ENCODE measurements at regions not wholly inside any gene's neighbourhood (a gene's known extent, or its start where the extent isn't known, plus 50 kb on each side); places are given as distances from the start of the nearest gene placed in this dataset.

DNA sequence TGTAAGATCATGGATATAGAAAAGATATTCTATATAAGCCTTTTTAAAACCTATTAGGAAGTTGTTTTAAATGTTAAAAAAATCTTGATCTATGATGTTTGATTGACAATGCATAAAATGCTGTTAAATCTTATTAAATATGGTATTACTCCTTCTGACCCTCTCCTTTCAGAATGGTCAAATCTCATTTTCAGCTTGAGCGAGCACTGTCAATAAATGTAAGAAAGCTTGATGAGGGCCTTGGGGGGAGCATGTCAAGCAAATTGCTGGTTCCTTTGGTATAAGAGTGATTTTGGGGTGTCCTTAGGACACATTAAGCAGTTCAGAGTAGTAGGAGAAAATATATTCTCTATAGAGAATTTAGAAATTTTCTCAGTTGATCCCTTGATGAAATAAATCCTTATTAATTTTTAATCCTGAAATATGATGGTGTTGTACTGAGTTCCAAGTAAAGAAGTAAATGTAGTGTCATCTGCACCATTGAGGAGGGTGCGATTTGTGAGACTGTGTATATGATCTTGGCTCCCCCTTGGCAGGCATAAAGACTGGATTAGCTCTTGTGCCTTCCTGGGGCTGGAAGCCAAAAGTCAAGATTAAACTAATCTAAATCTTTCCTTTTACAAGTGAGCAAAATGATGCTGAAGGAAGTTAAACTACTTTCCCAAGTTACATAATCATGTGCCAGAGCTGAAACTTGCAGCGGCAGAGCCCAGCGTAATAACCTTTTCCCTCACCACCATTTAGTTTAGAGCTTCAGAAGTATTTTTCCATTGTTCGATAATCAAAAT is 82.6 kb upstream of the ANK2 start:
- intact Hi-C loops (cut with micrococcal nuclease) = no loop called here
- no peaks in the 10 kb centered on the region for H3K36me3 Mint-ChIP-seq (ENCODE audit: low read depth)
- H3K4me3 Mint-ChIP-seq = no peak overlapping the region
- no peak overlapping the region for H3K27ac Mint-ChIP-seq
- no peaks in the 10 kb centered on the region for H3K4me1 Mint-ChIP-seq
- H3K9me3 Mint-ChIP-seq = no peaks in the 10 kb centered on the region
- no peak for DNase-seq
- no peaks in the 10 kb centered on the region for H3K27me3 Mint-ChIP-seq

DNA sequence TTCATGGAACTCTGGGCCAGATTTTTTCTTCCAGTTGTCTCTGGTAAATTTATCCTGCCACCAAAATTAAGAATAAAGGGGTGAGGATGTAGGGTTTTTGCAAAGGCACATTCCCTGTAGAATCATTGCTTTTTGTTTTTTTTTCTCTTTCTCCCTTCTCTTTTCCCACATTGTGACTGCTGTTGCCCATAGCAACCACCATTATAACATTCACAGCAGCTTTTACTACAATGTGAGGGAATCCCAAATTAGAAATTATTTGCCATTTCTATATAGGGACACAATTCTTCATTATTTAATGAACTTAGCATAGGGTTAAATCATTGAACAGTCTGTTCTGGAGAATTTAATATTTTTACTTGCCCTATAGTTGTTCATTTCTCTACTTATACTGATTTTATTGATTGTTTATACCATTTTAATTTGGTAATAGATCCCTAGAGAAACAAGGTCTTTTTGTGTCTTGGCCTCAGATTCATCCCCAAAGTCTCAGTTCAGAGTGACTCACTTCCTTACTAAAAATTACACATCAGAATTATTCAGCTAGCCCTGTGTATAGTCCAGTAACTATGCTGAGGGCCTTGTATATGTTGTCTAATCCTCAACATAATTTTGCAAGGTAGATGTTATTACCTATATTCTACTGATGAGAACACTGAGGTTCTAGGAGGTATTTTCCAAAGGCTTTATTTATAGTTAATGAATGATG is 80.8 kb upstream of the ANK2 start:
- intact Hi-C loops (cut with micrococcal nuclease) = no loop called here
- Mint-ChIP-seq H3K27ac (no peak overlapping the region), H3K27me3 (peaks cover 2% of the 10 kb centered on the region), H3K9me3 (no peaks in the 10 kb centered on the region), H3K4me1 (no peaks in the 10 kb centered on the region), H3K36me3 (ENCODE audit: low read depth) (no peaks in the 10 kb centered on the region), H3K4me3 (no peak overlapping the region)
- no peak for DNase-seq

DNA sequence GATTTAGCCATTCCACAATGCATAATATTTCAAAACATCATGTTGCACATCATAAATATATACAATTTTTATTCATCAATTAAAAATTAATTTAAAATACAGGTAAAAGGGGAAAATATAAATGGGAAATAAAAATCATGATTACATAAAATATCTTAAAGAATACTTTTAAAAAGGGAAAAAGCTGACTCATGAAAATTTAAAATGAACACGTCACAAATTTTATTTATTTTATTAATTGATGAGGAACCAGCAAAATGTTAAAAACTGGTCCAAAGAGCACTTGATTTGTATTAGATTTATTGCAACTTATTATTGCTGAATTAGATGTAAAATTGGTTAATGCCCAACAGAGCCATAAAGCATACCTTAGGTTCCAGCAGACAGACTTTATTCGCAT is 78.5 kb upstream of the ANK2 start:
- no peak for DNase-seq
- intact Hi-C loops (cut with micrococcal nuclease) = no loop called here
- Mint-ChIP-seq H3K27me3 (peaks cover 2% of the 10 kb centered on the region), H3K27ac (no peak overlapping the region), H3K9me3 (no peaks in the 10 kb centered on the region), H3K36me3 (ENCODE audit: low read depth) (no peaks in the 10 kb centered on the region), H3K4me3 (no peak overlapping the region), H3K4me1 (no peaks in the 10 kb centered on the region)

DNA sequence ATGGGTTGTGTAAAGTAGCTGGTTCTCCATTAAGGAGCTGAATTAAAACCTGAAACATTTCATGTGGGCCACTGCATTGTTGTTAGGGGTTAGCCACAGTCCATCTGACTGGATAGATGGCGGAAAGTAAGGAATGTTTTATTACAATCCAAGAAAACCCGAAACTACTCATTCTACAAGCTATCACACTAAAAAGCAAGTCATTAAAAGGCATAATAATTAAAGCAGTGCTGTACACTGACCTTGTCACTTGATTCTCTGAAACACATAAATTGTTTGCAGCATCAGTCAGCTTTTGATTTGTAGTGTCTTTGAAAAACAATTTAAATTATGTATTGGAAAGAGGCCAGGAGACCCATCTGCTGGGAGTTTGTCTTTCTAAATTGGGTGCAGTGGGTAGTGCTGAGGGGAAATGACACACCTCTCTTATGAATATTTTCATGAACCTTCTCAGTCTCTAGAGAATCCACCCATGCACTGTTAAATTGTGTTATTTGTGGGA is 75.7 kb upstream of the ANK2 start:
- no peak overlapping the region for H3K27ac Mint-ChIP-seq
- DNase-seq = no peak
- H3K27me3 Mint-ChIP-seq = peaks cover 2% of the 10 kb centered on the region
- no peaks in the 10 kb centered on the region for H3K36me3 Mint-ChIP-seq (ENCODE audit: low read depth)
- H3K4me1 Mint-ChIP-seq = no peaks in the 10 kb centered on the region
- intact Hi-C loops (cut with micrococcal nuclease) = no loop called here
- no peak overlapping the region for H3K4me3 Mint-ChIP-seq
- no peaks in the 10 kb centered on the region for H3K9me3 Mint-ChIP-seq

DNA sequence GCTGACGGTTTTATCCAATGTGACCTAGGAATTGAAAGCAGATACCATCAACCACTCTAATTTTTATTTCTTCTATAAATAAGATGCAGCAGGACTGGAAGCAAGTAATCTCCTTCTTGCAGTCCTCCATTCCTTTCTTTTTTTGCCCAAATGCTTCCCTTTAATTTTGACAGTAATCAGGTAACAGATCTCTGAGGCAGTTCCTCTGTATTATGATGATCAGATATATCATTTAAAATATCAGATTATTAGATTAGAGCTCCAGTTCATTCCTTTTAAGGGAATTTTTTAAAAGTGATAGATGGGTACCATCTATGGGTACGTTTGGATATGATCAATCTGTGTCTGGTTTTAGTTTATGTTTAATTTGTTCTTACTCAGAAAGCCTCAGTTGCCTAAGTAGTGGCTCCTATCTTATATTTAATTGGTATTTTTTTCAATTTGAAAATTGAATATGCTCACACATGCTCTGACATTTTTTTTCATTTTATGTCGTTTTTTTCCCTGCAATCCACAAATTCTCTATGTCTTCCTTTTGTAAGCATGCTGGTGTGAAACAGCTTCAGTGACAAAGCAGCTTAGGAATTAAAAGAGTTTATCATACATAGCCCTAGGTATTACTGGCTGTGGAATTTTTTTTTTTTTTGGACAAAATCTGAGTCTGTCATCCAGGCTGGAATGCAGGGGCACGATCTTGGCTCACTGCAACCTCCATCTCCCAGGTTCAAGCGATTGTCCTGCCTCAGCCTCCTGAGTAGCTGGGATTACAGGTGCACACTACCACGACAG is 73.7 kb upstream of the ANK2 start:
- Mint-ChIP-seq H3K27me3 (peaks cover 2% of the 10 kb centered on the region), H3K36me3 (ENCODE audit: low read depth) (no peaks in the 10 kb centered on the region), H3K4me3 (no peak overlapping the region), H3K9me3 (no peaks in the 10 kb centered on the region), H3K4me1 (no peaks in the 10 kb centered on the region), H3K27ac (no peak overlapping the region)
- no peak for DNase-seq
- intact Hi-C loops (cut with micrococcal nuclease) = no loop called here

DNA sequence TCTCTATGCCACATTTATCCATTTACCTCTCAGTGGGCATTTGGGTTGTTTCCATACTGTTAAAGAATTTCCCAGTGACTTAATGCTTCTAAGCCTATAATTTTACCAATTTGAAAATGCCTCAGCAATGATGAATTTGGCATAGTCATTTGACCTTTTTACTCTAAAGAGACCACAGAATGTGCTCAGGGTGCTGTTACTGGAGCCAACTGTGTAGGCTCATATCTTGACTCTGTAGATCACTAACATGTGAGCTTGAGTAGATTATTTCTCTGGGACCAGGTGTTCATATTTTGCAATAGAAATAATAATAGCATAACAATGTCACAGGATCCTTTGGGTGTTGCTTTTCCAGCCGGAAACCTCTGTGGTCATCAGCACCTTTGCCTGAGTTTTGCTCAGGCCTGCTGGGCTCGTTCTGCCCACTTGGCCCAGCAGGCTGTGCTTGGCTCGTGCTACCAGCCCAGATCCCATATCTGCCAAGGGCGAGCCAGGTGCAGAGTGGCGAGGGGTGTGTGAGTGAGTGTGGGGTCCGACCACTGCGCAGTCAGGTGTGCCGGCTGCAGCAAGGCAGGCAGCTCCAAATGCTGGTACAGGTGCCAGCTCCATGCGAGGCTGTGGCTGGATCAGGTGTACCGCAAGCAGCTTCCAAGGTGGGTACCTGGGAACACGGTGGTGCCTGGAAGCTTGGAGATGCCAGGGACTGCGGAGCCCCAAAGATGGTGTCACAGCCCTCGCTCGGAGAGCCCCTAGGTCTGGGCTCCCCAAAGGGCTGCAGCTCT is 70.6 kb upstream of the ANK2 start:
- intact Hi-C loops (cut with micrococcal nuclease) = no loop called here
- Mint-ChIP-seq H3K36me3 (ENCODE audit: low read depth) (no peaks in the 10 kb centered on the region), H3K27ac (no peak overlapping the region), H3K4me1 (no peaks in the 10 kb centered on the region), H3K4me3 (no peak overlapping the region), H3K9me3 (no peaks in the 10 kb centered on the region), H3K27me3 (no peaks in the 10 kb centered on the region)
- DNase-seq = no peak

DNA sequence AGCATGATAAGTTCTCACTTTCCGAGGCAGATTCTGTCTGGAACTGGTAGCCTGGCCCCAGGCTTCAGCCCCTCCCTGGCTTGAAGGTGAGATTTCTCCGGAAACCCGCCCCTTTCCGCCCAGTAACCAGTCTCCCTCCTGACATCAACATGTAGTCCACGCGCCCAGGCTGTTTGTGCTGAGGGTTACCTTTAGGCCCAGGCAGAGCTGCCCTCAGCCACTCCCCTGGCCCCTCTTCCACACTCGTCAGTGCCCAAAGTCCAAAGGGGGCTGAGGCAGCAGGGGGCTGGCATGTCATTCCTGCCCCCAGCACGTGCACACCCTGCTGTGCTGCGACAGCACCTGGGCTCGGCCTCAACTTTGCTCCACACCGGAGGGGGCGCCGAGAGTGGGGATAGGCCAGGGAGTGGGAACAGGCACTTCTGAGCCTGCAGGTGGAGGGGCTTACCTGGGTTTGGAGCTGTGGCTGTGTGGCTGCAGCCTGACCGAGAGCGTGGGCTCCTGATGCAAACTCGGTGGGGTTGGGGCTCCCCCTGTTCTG is 69.5 kb upstream of the ANK2 start:
- H3K27ac Mint-ChIP-seq = no peak overlapping the region
- DNase-seq = no peak
- H3K4me1 Mint-ChIP-seq = no peaks in the 10 kb centered on the region
- no peak overlapping the region for H3K4me3 Mint-ChIP-seq
- intact Hi-C loops (cut with micrococcal nuclease) = no loop called here
- H3K27me3 Mint-ChIP-seq = no peaks in the 10 kb centered on the region
- H3K36me3 Mint-ChIP-seq (ENCODE audit: low read depth) = no peaks in the 10 kb centered on the region
- no peaks in the 10 kb centered on the region for H3K9me3 Mint-ChIP-seq

DNA sequence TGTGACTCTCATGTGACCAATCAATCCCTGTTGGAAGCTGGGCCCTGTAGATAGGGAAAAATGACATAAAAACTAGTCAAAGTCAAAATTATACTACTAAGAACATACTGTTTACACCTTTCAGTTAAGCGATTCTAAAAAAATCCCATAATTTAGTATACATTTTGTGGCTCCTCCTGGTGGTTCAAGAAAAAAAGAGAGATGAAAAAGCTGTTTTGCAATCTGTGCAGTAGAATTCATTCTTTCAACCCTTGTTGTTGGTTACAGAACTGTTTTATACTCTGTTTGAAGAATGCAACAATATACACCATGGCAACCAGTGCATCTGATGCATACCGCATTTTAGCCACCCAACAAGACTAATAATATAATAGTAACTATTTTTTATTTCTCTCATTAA is 66.8 kb upstream of the ANK2 start:
- DNase-seq = no peak
- no peak overlapping the region for H3K27ac Mint-ChIP-seq
- H3K4me1 Mint-ChIP-seq = no peaks in the 10 kb centered on the region
- no peaks in the 10 kb centered on the region for H3K9me3 Mint-ChIP-seq
- no peak overlapping the region for H3K4me3 Mint-ChIP-seq
- intact Hi-C loops (cut with micrococcal nuclease) = no loop called here
- H3K27me3 Mint-ChIP-seq = no peaks in the 10 kb centered on the region
- no peaks in the 10 kb centered on the region for H3K36me3 Mint-ChIP-seq (ENCODE audit: low read depth)

DNA sequence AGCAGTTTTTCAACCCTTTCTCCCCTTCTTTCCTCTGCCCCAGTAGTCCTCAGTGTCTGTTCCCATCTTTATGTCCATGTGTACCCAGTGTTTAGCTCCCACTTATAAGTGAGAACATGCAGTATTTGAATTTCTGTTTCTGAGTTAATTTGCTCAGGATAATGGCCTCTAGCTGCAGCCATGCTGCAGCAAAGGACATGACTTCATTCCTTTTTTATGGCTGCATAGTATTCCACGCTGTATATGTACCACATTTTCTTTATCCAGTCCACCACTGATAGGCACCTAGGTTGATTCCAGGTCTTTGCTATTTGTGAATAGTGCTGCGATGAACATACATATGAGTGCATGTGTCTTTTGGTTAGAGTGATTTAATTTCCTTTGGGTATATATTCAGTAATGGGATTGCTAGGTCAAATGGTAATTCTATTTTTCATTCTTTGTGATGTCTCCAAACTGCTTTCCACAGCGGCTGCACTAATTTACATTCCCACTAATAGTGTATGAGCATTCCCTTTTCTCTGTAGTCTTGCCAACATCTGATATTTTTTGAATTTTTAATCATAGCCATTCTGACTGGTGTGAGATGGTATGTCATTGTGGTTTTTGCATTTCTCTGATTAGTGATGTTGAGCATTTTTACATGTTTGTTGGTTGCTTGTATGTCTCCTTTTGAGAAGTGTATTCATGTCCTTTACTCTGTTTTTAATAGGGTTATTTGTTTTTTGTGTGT is 54.6 kb upstream of the ANK2 start:
- no peaks in the 10 kb centered on the region for H3K9me3 Mint-ChIP-seq
- H3K27ac Mint-ChIP-seq = no peak overlapping the region
- H3K4me3 Mint-ChIP-seq = no peak overlapping the region
- DNase-seq = no peak
- intact Hi-C loops (cut with micrococcal nuclease) = no loop called here
- peaks cover 2% of the 10 kb centered on the region for H3K27me3 Mint-ChIP-seq
- no peaks in the 10 kb centered on the region for H3K36me3 Mint-ChIP-seq (ENCODE audit: low read depth)
- H3K4me1 Mint-ChIP-seq = no peaks in the 10 kb centered on the region

All from activated CD4-positive, alpha-beta T cell treated with anti-CD3 and anti-CD28 coated beads, Interleukin-2, amount 10 ng/mL, durations not matched to agents 24 days and 14 days (primary cell).